SU-DHL-6 (cell line): ENCODE measurements at regions not wholly inside any gene's neighbourhood (a gene's known extent, or its start where the extent isn't known, plus 50 kb on each side); places are given as distances from the start of the nearest gene placed in this dataset.
"Not testable (repeated sequence)": the region's sequence is repeated elsewhere in the genome, so short reads cannot be mapped to it uniquely, and the experiment has no call there.

Source experiments
- CTCF ChIP-seq: fragments of 200-600 bp; sonication (generic); IDR thresholded peaks from one replicate; pipeline ENCODE4 v1.5.1; 2017; ENCODE audit warnings: antibody characterized with exemption, mild to moderate bottlenecking, low read length, moderate library complexity; ENCODE audit not compliant: insufficient read depth, poor library complexity, severe bottlenecking
- EZH2phosphoT487 ChIP-seq: fragments of 200-600 bp; sonication (generic), shearing (Covaris generic); conservative IDR thresholded peaks from 2 replicates; pipeline ENCODE4 v1.6.1; 2018; ENCODE audit warnings: mild to moderate bottlenecking, antibody characterized with exemption, low read length, moderate library complexity, mixed read lengths

DNA sequence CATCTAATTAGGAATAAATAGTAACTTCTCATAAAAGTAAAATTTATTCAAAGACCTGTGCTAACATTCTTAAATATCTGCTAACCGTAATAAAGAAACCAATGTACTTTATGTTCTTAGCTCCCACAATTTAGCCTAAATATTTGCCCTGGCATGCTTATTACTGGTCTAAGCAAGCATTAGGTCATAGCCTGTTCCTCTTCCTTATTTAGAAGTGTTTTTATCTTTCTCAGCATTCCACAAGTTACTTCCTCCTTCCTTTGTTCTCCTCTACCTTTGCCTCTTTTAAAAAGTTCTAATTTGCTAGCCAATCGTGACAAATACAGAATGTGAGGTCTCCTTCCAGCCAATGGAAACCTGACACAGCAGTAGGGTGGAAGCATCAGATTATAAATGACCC lies 173.3 kb downstream of the TEX13C start:
- not testable (repeated sequence) for TF ChIP-seq EZH2phosphoT487, CTCF
